B cell (primary cell): ENCODE measurements at regions not wholly inside any gene's neighbourhood (a gene's known extent, or its start where the extent isn't known, plus 50 kb on each side); places are given as distances from the start of the nearest gene placed in this dataset.
"Not testable (repeated sequence)": the region's sequence is repeated elsewhere in the genome, so short reads cannot be mapped to it uniquely, and the experiment has no call there.

Experiments
- ATAC-seq: fragments of 200-7000 bp; cut with Tn5 transposase; one replicate; pipeline ENCODE4 v1.10.0; 2021; ENCODE audit warnings: low read depth, mild to moderate bottlenecking, moderate number of reproducible peaks, moderate library complexity
- CTCF ChIA-PET: fragments of 350-600 bp; sonication (Branson Sonifier 250); formaldehyde crosslinking; loops from one replicate; lab custom pipeline; 2021; ENCODE audit warnings: antibody characterized with exemption, inconsistent platforms; lab: Charles Lee
- POLR2A ChIA-PET: fragments of 350-600 bp; sonication (Branson Sonifier 250); formaldehyde crosslinking; loops from one replicate; lab custom pipeline; 2021; ENCODE audit warnings: antibody characterized with exemption; lab: Charles Lee
- DNase-seq: peaks from one replicate; pipeline ENCODE4 v3.0.0; 2013
- H2AFZ ChIP-seq: 2 replicates; pipeline ENCODE4 v1.6.1; 2012; ENCODE audit warnings: mild to moderate bottlenecking, low read depth, low read length; ENCODE audit not compliant: insufficient read depth, poor library complexity, severe bottlenecking
- H3K27ac ChIP-seq, 2 donors: 1 replicate in 1 of 2; 2 replicates in 1 of 2; pipeline ENCODE4 v1.5.1; 2012 to 2013; ENCODE audit warnings: low read length in 2 of 2, mild to moderate bottlenecking in 2 of 2, moderate library complexity in 1 of 2
- H3K27me3 ChIP-seq, 4 experiments: fragments of 200-600 bp in 1 of 4; sonication (generic) in 1 of 4; replicated peaks in 1 of 4; 1 replicate in 2 of 4; 2 replicates in 2 of 4; pipeline versions ENCODE4 v1.6.1 to v1.7.0; 2013 to 2016; ENCODE audit warnings: low read length in 3 of 4, mild to moderate bottlenecking in 2 of 4, mixed read lengths in 1 of 4, moderate library complexity in 1 of 4; ENCODE audit not compliant: insufficient read depth in 4 of 4, control insufficient read depth in 3 of 4; ENCODE audit errors: control extremely low read depth in 1 of 4
- H3K36me3 ChIP-seq, 2 experiments: replicated peaks in 1 of 2; 1 replicate in 1 of 2; 2 replicates in 1 of 2; pipeline versions ENCODE4 v1.6.1 to v1.7.1; 2013; ENCODE audit warnings: low read length in 1 of 2; ENCODE audit not compliant: insufficient read depth in 2 of 2, control insufficient read depth in 1 of 2; ENCODE audit errors: control extremely low read depth in 1 of 2, extremely low read depth in 1 of 2
- H3K4me1 ChIP-seq, 2 donors: fragments of 200-600 bp in 1 of 2; sonication (generic) in 1 of 2; 1 replicate in 1 of 2; 2 replicates in 1 of 2; pipeline versions ENCODE4 v1.5.1 to v1.6.1; 2013 to 2017; ENCODE audit warnings: low read length in 2 of 2; ENCODE audit not compliant: control insufficient read depth in 2 of 2, insufficient read depth in 2 of 2
- H3K4me2 ChIP-seq: replicated peaks from 2 replicates; pipeline ENCODE3; 2012; ENCODE audit warnings: mild to moderate bottlenecking, low read depth, low read length; ENCODE audit not compliant: poor library complexity, severe bottlenecking
- H3K4me3 ChIP-seq, 5 experiments: fragments of 200-600 bp in 1 of 5; sonication (generic) in 1 of 5; 1 replicate in 3 of 5; 2 replicates in 2 of 5; pipeline versions ENCODE4 v1.5.1 to v1.7.0; 2011 to 2016; ENCODE audit warnings: low read length in 4 of 5, mild to moderate bottlenecking in 4 of 5, low read depth in 2 of 5, control low read depth in 1 of 5, moderate library complexity in 1 of 5; ENCODE audit not compliant: insufficient read depth in 1 of 5; ENCODE audit errors: control extremely low read depth in 1 of 5, extremely low read depth in 1 of 5
- H3K79me2 ChIP-seq: fragments of 200-600 bp; sonication (generic); one replicate; pipeline ENCODE4 v1.6.0; 2016; ENCODE audit warnings: low read length; ENCODE audit not compliant: control insufficient read depth, insufficient read depth
- H3K9ac ChIP-seq: fragments of 200-600 bp; sonication (generic); 2 replicates; pipeline ENCODE4 v1.6.1; 2017; ENCODE audit warnings: mild to moderate bottlenecking, low read length, moderate library complexity
- H3K9me3 ChIP-seq, 3 donors: one replicate each; pipeline versions ENCODE4 v1.6.1 to v1.7.1; 2013; ENCODE audit warnings: low read length in 2 of 3; ENCODE audit not compliant: control insufficient read depth in 2 of 3, insufficient read depth in 1 of 3; ENCODE audit errors: control extremely low read depth in 1 of 3
- H4K20me1 ChIP-seq: 2 replicates; pipeline ENCODE4 v1.6.0; 2012; ENCODE audit warnings: mild to moderate bottlenecking, low read length; ENCODE audit not compliant: insufficient read depth, control insufficient read depth, poor library complexity, severe bottlenecking
- H3K27ac Mint-ChIP-seq: one replicate; pipeline ENCODE4 v1.8.0; 2021; ENCODE audit warnings: mixed read lengths
- H3K27me3 Mint-ChIP-seq: one replicate; pipeline ENCODE4 v1.8.0; 2021; ENCODE audit warnings: mixed read lengths
- H3K4me1 Mint-ChIP-seq: one replicate; pipeline ENCODE4 v1.8.0; 2021; ENCODE audit warnings: mixed read lengths
- H3K4me3 Mint-ChIP-seq: one replicate; pipeline ENCODE4 v1.8.0; 2021; ENCODE audit warnings: mixed read lengths
- H3K9me3 Mint-ChIP-seq: one replicate; pipeline ENCODE4 v1.8.0; 2022; ENCODE audit warnings: mixed read lengths; ENCODE audit not compliant: insufficient read depth
- whole genome bisulfite sequencing: methylation state at CpG from one replicate; pipeline ENCODE4 v1.1.5; 2013; ENCODE audit warnings: missing lambda C conversion rate; ENCODE audit not compliant: insufficient coverage; 5-methylcytosine and 5-hydroxymethylcytosine counted together
- intact Hi-C: fragments of 100-400 bp; cut with micrococcal nuclease; formaldehyde crosslinking; loops from one replicate; pipeline ENCODE4 v1.10.0; 2022

- H3K36me3 ChIP-seq, H3K9ac ChIP-seq, H3K4me3 ChIP-seq, H3K27ac Mint-ChIP-seq, H3K9me3 Mint-ChIP-seq, POLR2A ChIA-PET, H3K27me3 Mint-ChIP-seq, H3K4me3 Mint-ChIP-seq, H3K79me2 ChIP-seq, H2AFZ ChIP-seq, H4K20me1 ChIP-seq, H3K27me3 ChIP-seq, CTCF ChIA-PET, H3K4me2 ChIP-seq, H3K27ac ChIP-seq, ATAC-seq, H3K4me1 ChIP-seq, H3K4me1 Mint-ChIP-seq, intact Hi-C loops, H3K9me3 ChIP-seq: not testable (repeated sequence)
- 100% methylated on average over 2 of the region's 20 CpGs for WGBS
- peak; percentile 1 for DNase-seq
Observed at GRCh38 chr9:41352390-41352789, 163.3 kb upstream of the ZNG1F start.

GRCh38 chr9:41347893-41348292 lies 158.8 kb upstream of the ZNG1F start:
- H3K4me1 Mint-ChIP-seq, H3K27me3 ChIP-seq, CTCF ChIA-PET, POLR2A ChIA-PET, ATAC-seq, H3K4me3 ChIP-seq, H3K9me3 ChIP-seq, H3K4me2 ChIP-seq, H3K36me3 ChIP-seq, H3K79me2 ChIP-seq, H2AFZ ChIP-seq, DNase-seq, H3K4me1 ChIP-seq, H3K9me3 Mint-ChIP-seq, H3K9ac ChIP-seq, H3K27ac Mint-ChIP-seq, H3K4me3 Mint-ChIP-seq, intact Hi-C loops, H4K20me1 ChIP-seq, H3K27me3 Mint-ChIP-seq, H3K27ac ChIP-seq: not testable (repeated sequence)
- no CpG with 5 or more reads among the region's 3 CpGs for WGBS

GRCh38 chr9:41332562-41332961 lies 143.4 kb upstream of the ZNG1F start:
- H3K4me1 Mint-ChIP-seq, H3K27me3 Mint-ChIP-seq, H2AFZ ChIP-seq, H3K4me1 ChIP-seq, H4K20me1 ChIP-seq, H3K4me2 ChIP-seq, DNase-seq, H3K79me2 ChIP-seq, H3K27ac ChIP-seq, H3K4me3 ChIP-seq, H3K9ac ChIP-seq, H3K9me3 ChIP-seq, H3K27ac Mint-ChIP-seq, intact Hi-C loops, CTCF ChIA-PET, H3K4me3 Mint-ChIP-seq, ATAC-seq, H3K36me3 ChIP-seq, POLR2A ChIA-PET, H3K27me3 ChIP-seq, H3K9me3 Mint-ChIP-seq: not testable (repeated sequence)
- no CpG with 5 or more reads among the region's 5 CpGs for WGBS

GRCh38 chr9:41321277-41321676 lies 132.2 kb upstream of the ZNG1F start:
- CTCF ChIA-PET, H3K27ac ChIP-seq, H3K27me3 ChIP-seq, H4K20me1 ChIP-seq, H3K36me3 ChIP-seq, ATAC-seq, H3K9ac ChIP-seq, H3K9me3 ChIP-seq, DNase-seq, POLR2A ChIA-PET, H2AFZ ChIP-seq, H3K9me3 Mint-ChIP-seq, H3K4me1 Mint-ChIP-seq, H3K79me2 ChIP-seq, H3K27me3 Mint-ChIP-seq, H3K27ac Mint-ChIP-seq, intact Hi-C loops, H3K4me3 Mint-ChIP-seq, H3K4me2 ChIP-seq, H3K4me3 ChIP-seq, H3K4me1 ChIP-seq: not testable (repeated sequence)
- WGBS: no CpG with 5 or more reads among the region's 2 CpGs
